Endothelial cell of umbilical vein (primary cell): ENCODE measurements at regions not wholly inside any gene's neighbourhood (a gene's known extent, or its start where the extent isn't known, plus 50 kb on each side); places are given as distances from the start of the nearest gene placed in this dataset.

Experiments
- BruUV-seq: library from RNA; stranded (reverse); fragments of 400-500 nt; replicated peaks from 2 replicates; lab custom pipeline; 2021; lab: Mats Ljungman, UMichigan
- CTCF ChIA-PET: fragments of 300-600, 350-600 bp; sonication (Branson Sonifier 250); formaldehyde crosslinking; loops from one replicate; lab custom pipeline; 2021; ENCODE audit warnings: antibody characterized with exemption, inconsistent platforms; lab: Charles Lee
- POLR2A ChIA-PET: fragments of 300-600, 350-600 bp; sonication (Branson Sonifier 250); formaldehyde crosslinking; loops from one replicate; lab custom pipeline; 2021; ENCODE audit warnings: antibody characterized with exemption, inconsistent platforms; lab: Charles Lee
- DNase-seq: peaks from one replicate; pipeline ENCODE4 v3.0.0-alpha.2; 2011; ENCODE audit warnings: low read depth, low spot score
- FAIRE-seq: peaks from 2 replicates; lab custom pipeline; 2011; peaks lifted over from hg19 to GRCh38; lab: Jason Lieb, UNC
- H2AFZ ChIP-seq: 2 replicates; pipeline ENCODE4 v1.6.0; 2012; ENCODE audit warnings: low read depth, low read length, control low read depth, inconsistent platforms
- H3K27ac ChIP-seq: 2 replicates; pipeline ENCODE4 v1.5.1; 2011; ENCODE audit warnings: low read depth, mild to moderate bottlenecking, control low read depth, low read length, moderate library complexity; ENCODE audit not compliant: insufficient read depth
- H3K27me3 ChIP-seq, 2 experiments: 2 replicates each; pipeline versions ENCODE4 v1.6.0 to v1.6.1; 2011; ENCODE audit warnings: low read length in 2 of 2, mixed read lengths in 1 of 2; ENCODE audit not compliant: control insufficient read depth in 2 of 2, insufficient read depth in 2 of 2
- H3K36me3 ChIP-seq, 2 experiments: 2 replicates in 1 of 2; 3 replicates in 1 of 2; pipeline ENCODE4 v1.5.1; 2011; ENCODE audit warnings: low read length in 2 of 2, mild to moderate bottlenecking in 1 of 2, moderate library complexity in 1 of 2; ENCODE audit not compliant: control insufficient read depth in 2 of 2, insufficient read depth in 2 of 2; ENCODE audit errors: extremely low read depth in 1 of 2
- H3K4me1 ChIP-seq: 3 replicates; pipeline ENCODE4 v1.5.1; 2011; ENCODE audit warnings: mild to moderate bottlenecking, low read length; ENCODE audit not compliant: control insufficient read depth, insufficient read depth; ENCODE audit errors: extremely low read depth
- H3K4me2 ChIP-seq: 2 replicates; pipeline ENCODE4 v1.6.1; 2011; ENCODE audit warnings: low read length, control low read depth, mixed read lengths; ENCODE audit not compliant: insufficient read depth
- H3K4me3 ChIP-seq, 3 experiments: fragments of 200-600 bp in 1 of 3; sonication (generic), shearing (Covaris generic) in 1 of 3; replicated peaks in 1 of 3; 2 replicates each; pipeline ENCODE4 v1.5.1; 2011 to 2016; ENCODE audit warnings: control low read depth in 3 of 3, low read length in 3 of 3, mild to moderate bottlenecking in 2 of 3, inconsistent platforms in 1 of 3, low read depth in 1 of 3, moderate library complexity in 1 of 3; ENCODE audit not compliant: insufficient read depth in 1 of 3
- H3K79me2 ChIP-seq: 2 replicates; pipeline ENCODE4 v1.6.0; 2012; ENCODE audit warnings: low read length, inconsistent platforms; ENCODE audit not compliant: control insufficient read depth, insufficient read depth
- H3K9ac ChIP-seq: replicated peaks from 2 replicates; pipeline ENCODE3; 2011; ENCODE audit warnings: low read length, control low read depth; ENCODE audit not compliant: insufficient read depth; ENCODE audit errors: extremely low read depth
- H3K9me1 ChIP-seq: replicated peaks from 3 replicates; pipeline ENCODE4 v1.6.0; 2011; ENCODE audit warnings: mild to moderate bottlenecking, low read length; ENCODE audit not compliant: control insufficient read depth, insufficient read depth; ENCODE audit errors: extremely low read depth
- H3K9me3 ChIP-seq: replicated peaks from 2 replicates; pipeline ENCODE4 v1.5.1; 2012; ENCODE audit warnings: low read length, inconsistent platforms; ENCODE audit not compliant: control insufficient read depth, insufficient read depth
- H4K20me1 ChIP-seq: replicated peaks from 2 replicates; pipeline ENCODE3; 2011; ENCODE audit warnings: mild to moderate bottlenecking, low read length; ENCODE audit not compliant: control insufficient read depth, insufficient read depth; ENCODE audit errors: extremely low read depth
- EZH2 ChIP-seq: IDR thresholded peaks from 2 replicates; pipeline ENCODE4 v1.6.1; 2012; ENCODE audit warnings: borderline replicate concordance, low read depth, mild to moderate bottlenecking, moderate library complexity, low read length, inconsistent platforms; ENCODE audit not compliant: severe bottlenecking
- FOS ChIP-seq: IDR thresholded peaks from 2 replicates; pipeline ENCODE4 v1.6.1; 2011; ENCODE audit warnings: mild to moderate bottlenecking, low read length, moderate library complexity, borderline replicate concordance; ENCODE audit not compliant: insufficient read depth
- GATA2 ChIP-seq: IDR thresholded peaks from 2 replicates; pipeline ENCODE4 v1.7.0; 2011; ENCODE audit warnings: low read depth, mild to moderate bottlenecking, moderate library complexity, mixed read lengths, low read length; ENCODE audit not compliant: insufficient read length, insufficient read depth
- JUN ChIP-seq: IDR thresholded peaks from 2 replicates; pipeline ENCODE4 v1.6.1; 2011; ENCODE audit warnings: borderline replicate concordance, low read depth; ENCODE audit not compliant: insufficient read length, insufficient read depth
- MYC ChIP-seq: IDR thresholded peaks from one replicate; pipeline ENCODE4 v1.6.1; 2011; ENCODE audit warnings: mild to moderate bottlenecking, low read depth, low read length
- POLR2A ChIP-seq: IDR thresholded peaks from 2 replicates; pipeline ENCODE4 v1.6.1; 2012; ENCODE audit warnings: low read depth, mild to moderate bottlenecking, control low read depth, low read length
- POLR2AphosphoS5 ChIP-seq: IDR thresholded peaks from 2 replicates; pipeline ENCODE4 v1.6.1; 2012; ENCODE audit warnings: low read depth, mild to moderate bottlenecking, control low read depth, low read length, moderate library complexity; ENCODE audit not compliant: insufficient read depth
- dilution Hi-C: fragments of 300-500 bp; cut with MboI; formaldehyde crosslinking; loops from one replicate; pipeline ENCODE4 v1.15.0; 2019; ENCODE audit warnings: low sequenced_read_pairs; ENCODE audit not compliant: extremely low pct_ligation_motif_present
- intact Hi-C: fragments of 100-400 bp; cut with micrococcal nuclease; formaldehyde crosslinking; loops from one replicate; pipeline ENCODE4 v1.10.0; 2022
- TF ChIP-seq, protein P1 (sequence below), 2 donors: IDR thresholded peaks; 1 replicate in 1 of 2; 2 replicates in 1 of 2; pipeline ENCODE4 v1.5.1; 2011; ENCODE audit warnings: low read length in 2 of 2, mild to moderate bottlenecking in 2 of 2, moderate library complexity in 2 of 2, control low read depth in 1 of 2, inconsistent platforms in 1 of 2, low read depth in 1 of 2; ENCODE audit not compliant: insufficient read depth in 1 of 2; ENCODE audit errors: extremely low read depth in 1 of 2
- TF ChIP-seq, protein P2 (sequence below): IDR thresholded peaks from 2 replicates; pipeline ENCODE4 v1.6.1; 2011; ENCODE audit not compliant: insufficient read depth, insufficient read length

DNA sequence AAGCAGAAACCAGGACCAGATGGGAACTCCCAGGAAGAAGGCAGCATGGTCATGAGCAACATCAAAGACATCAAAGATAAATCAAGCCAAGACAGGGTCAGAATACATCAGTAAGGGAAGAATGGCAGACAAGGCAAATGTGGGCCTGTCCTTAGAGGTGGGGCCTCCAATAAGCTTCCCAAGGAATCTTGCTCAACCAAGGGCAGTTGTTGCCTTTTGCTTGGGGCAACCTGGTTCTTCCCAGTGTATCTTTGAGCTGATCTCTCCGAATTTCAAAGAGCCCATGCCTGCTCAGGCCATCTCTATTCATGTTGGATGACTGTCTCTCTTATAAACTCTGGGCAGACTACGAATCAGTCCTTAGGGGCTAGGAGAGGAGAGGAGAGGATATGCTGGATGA is 68.4 kb upstream of the HABP2 start:
- Histone ChIP-seq H4K20me1 (no peaks in the 10 kb centered on the region), H2AFZ (no peak overlapping the region), H3K79me2 (no peaks in the 10 kb centered on the region), H3K4me1 (no peaks in the 10 kb centered on the region), H3K36me3 (no peaks in the 10 kb centered on the region), H3K4me2 (no peak overlapping the region), H3K9me1 (no peaks in the 10 kb centered on the region), H3K4me3 (no peak overlapping the region), H3K27ac (no peak overlapping the region), H3K9me3 (peaks cover 4% of the 10 kb centered on the region), H3K9ac (no peak overlapping the region), H3K27me3 (no peaks in the 10 kb centered on the region)
- DNase-seq (no peak), FAIRE-seq (no peak)
- TF ChIP-seq MYC: no peak
- TF ChIP-seq, protein P1, sequence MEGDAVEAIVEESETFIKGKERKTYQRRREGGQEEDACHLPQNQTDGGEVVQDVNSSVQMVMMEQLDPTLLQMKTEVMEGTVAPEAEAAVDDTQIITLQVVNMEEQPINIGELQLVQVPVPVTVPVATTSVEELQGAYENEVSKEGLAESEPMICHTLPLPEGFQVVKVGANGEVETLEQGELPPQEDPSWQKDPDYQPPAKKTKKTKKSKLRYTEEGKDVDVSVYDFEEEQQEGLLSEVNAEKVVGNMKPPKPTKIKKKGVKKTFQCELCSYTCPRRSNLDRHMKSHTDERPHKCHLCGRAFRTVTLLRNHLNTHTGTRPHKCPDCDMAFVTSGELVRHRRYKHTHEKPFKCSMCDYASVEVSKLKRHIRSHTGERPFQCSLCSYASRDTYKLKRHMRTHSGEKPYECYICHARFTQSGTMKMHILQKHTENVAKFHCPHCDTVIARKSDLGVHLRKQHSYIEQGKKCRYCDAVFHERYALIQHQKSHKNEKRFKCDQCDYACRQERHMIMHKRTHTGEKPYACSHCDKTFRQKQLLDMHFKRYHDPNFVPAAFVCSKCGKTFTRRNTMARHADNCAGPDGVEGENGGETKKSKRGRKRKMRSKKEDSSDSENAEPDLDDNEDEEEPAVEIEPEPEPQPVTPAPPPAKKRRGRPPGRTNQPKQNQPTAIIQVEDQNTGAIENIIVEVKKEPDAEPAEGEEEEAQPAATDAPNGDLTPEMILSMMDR (IDR thresholded peaks at IDR 0.05; ENCODE audit: extremely low read depth in 1 of 2, insufficient read depth in 1 of 2, low read depth in 1 of 2, low read length in 2 of 2): no peak
- TF ChIP-seq, protein P2, sequence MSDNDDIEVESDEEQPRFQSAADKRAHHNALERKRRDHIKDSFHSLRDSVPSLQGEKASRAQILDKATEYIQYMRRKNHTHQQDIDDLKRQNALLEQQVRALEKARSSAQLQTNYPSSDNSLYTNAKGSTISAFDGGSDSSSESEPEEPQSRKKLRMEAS: no peak
- no peak for TF ChIP-seq JUN
- TF ChIP-seq POLR2AphosphoS5: no peak
- no peak for TF ChIP-seq POLR2A
- no peak for TF ChIP-seq GATA2
- TF ChIP-seq EZH2: no peak
- TF ChIP-seq FOS: no peak
- POLR2A ChIA-PET: no interaction called here
- no TSS peak for BruUV-seq
- CTCF ChIA-PET: no interaction called here
- dilution Hi-C loops (no loop called here), intact Hi-C loops (no loop called here)
